K562 (cell line): ENCODE measurements at regions not wholly inside any gene's neighbourhood (a gene's known extent, or its start where the extent isn't known, plus 50 kb on each side); places are given as distances from the start of the nearest gene placed in this dataset.

ENCODE experiments used
- ATAC-seq: fragments of 200-7000 bp; cut with Tn5 transposase; 3 replicates; pipeline ENCODE4 v1.9.1; 2020; ENCODE audit warnings: moderate library complexity
- BruUV-seq: library from RNA; stranded (reverse); fragments of 400-500 nt; replicated peaks from 2 replicates; lab custom pipeline; 2021; lab: Mats Ljungman, UMichigan
- CTCF ChIA-PET: fragments of 300-600 bp; formaldehyde crosslinking; extraction: SDS; loops from one replicate; lab custom pipeline; 2021; ENCODE audit warnings: low intra/inter-chr PET ratio; lab: Yijun Ruan, JAX
- POLR2A ChIA-PET: fragments of 300-600, 350-650 bp; sonication (Branson Sonifier 250); formaldehyde crosslinking; extraction: SDS; loops from one replicate; lab custom pipeline; 2021; ENCODE audit warnings: antibody characterized with exemption, inconsistent platforms; lab: Yijun Ruan, JAX
- DNase-seq, 4 experiments: peaks; one replicate each; pipeline versions ENCODE4 v3.0.0 to v3.0.0-alpha.2; 2011 to 2018; ENCODE audit warnings: low spot score in 3 of 4, mixed read lengths in 3 of 4; ENCODE audit errors: extremely low read depth in 1 of 4
- FAIRE-seq: peaks from 2 replicates; lab custom pipeline; 2011; peaks lifted over from hg19 to GRCh38; lab: Jason Lieb, UNC
- H2AFZ ChIP-seq: 2 replicates; pipeline ENCODE4 v1.6.0; 2011; ENCODE audit warnings: low read depth, low read length, control low read depth, inconsistent platforms
- H3K27ac ChIP-seq: fragments of 200-600 bp; 3 replicates; pipeline ENCODE4 v1.8.0; 2011; ENCODE audit warnings: low read depth, mild to moderate bottlenecking, control low read depth, inconsistent platforms, low read length, moderate library complexity, mixed read lengths; ENCODE audit errors: extremely low read depth
- H3K27me3 ChIP-seq, 2 experiments: fragments of 300-600 bp in 1 of 2; 2 replicates in 1 of 2; 3 replicates in 1 of 2; pipeline versions ENCODE4 v1.6.0 to v1.8.0; 2011; ENCODE audit warnings: inconsistent platforms in 2 of 2, low read length in 2 of 2, mild to moderate bottlenecking in 1 of 2, mixed read lengths in 1 of 2, moderate library complexity in 1 of 2; ENCODE audit not compliant: control insufficient read depth in 2 of 2, insufficient read depth in 2 of 2
- H3K36me3 ChIP-seq: fragments of 300-600 bp; 3 replicates; pipeline ENCODE4 v1.8.0; 2011; ENCODE audit warnings: mild to moderate bottlenecking, low read length, inconsistent platforms; ENCODE audit not compliant: control insufficient read depth, insufficient read depth
- H3K4me1 ChIP-seq, 2 experiments: fragments of 200-600 bp in 1 of 2; replicated peaks in 1 of 2; 2 replicates in 1 of 2; 3 replicates in 1 of 2; pipeline versions ENCODE4 v1.5.1 to v1.8.0; 2011; ENCODE audit warnings: inconsistent platforms in 2 of 2, low read length in 2 of 2, mild to moderate bottlenecking in 1 of 2, mixed read lengths in 1 of 2, moderate library complexity in 1 of 2; ENCODE audit not compliant: control insufficient read depth in 2 of 2, insufficient read depth in 2 of 2
- H3K4me2 ChIP-seq: 2 replicates; pipeline ENCODE4 v1.6.1; 2011; ENCODE audit warnings: low read length, control low read depth, inconsistent platforms, mixed read lengths; ENCODE audit not compliant: insufficient read depth
- H3K4me3 ChIP-seq: fragments of 200-600 bp; sonication (generic), shearing (Covaris generic); 2 replicates; pipeline ENCODE4 v1.5.1; 2016; ENCODE audit warnings: control low read depth, inconsistent platforms
- H3K79me2 ChIP-seq: fragments of 200-600 bp; 3 replicates; pipeline ENCODE4 v1.8.0; 2011; ENCODE audit warnings: low read length, inconsistent platforms; ENCODE audit not compliant: control insufficient read depth, insufficient read depth
- H3K9ac ChIP-seq, 2 experiments: 2 replicates each; pipeline versions ENCODE4 v1.6.0 to v1.6.1; 2011; ENCODE audit warnings: low read depth in 2 of 2, low read length in 2 of 2, control low read depth in 1 of 2, inconsistent platforms in 1 of 2, mild to moderate bottlenecking in 1 of 2, mixed read lengths in 1 of 2; ENCODE audit not compliant: insufficient read depth in 1 of 2
- H3K9me1 ChIP-seq: one replicate; pipeline ENCODE4 v1.6.0; 2011; ENCODE audit warnings: inconsistent platforms, mild to moderate bottlenecking, low read length, moderate library complexity; ENCODE audit not compliant: control insufficient read depth, insufficient read depth
- H3K9me3 ChIP-seq: replicated peaks from 2 replicates; pipeline ENCODE4 v1.5.1; 2011; ENCODE audit warnings: low read depth, low read length, inconsistent platforms; ENCODE audit not compliant: control insufficient read depth, insufficient read depth
- H4K20me1 ChIP-seq: replicated peaks from 2 replicates; pipeline ENCODE4 v1.6.1; 2011; ENCODE audit warnings: low read length, inconsistent platforms, mixed read lengths; ENCODE audit not compliant: control insufficient read depth, insufficient read depth
- BRCA1 ChIP-seq, 2 experiments: fragments of 450-650 bp in 1 of 2; sonication (generic) in 1 of 2; formaldehyde crosslinking in 1 of 2; IDR thresholded peaks; 2 replicates each; pipeline versions ENCODE4 v1.5.0 to v1.6.1; 2017 to 2020; ENCODE audit warnings: mild to moderate bottlenecking in 1 of 2, missing genetic modification reagents in 1 of 2
- CBX2 ChIP-seq: fragments of 200-600 bp; sonication (generic); IDR thresholded peaks from one replicate; pipeline ENCODE4 v1.6.1; 2012; ENCODE audit warnings: mild to moderate bottlenecking, low read length, inconsistent platforms; ENCODE audit not compliant: insufficient read depth, poor library complexity, severe bottlenecking
- FIP1L1 ChIP-seq: fragments of 200-400 bp; formaldehyde crosslinking; IDR thresholded peaks from 2 replicates; pipeline ENCODE4 v1.6.1; 2018; ENCODE audit warnings: mild to moderate bottlenecking, low read depth, low read length; ENCODE audit not compliant: poor library complexity, severe bottlenecking
- MTA1 ChIP-seq: fragments of 450-650 bp; IDR thresholded peaks from 2 replicates; pipeline ENCODE4 v1.6.1; 2017; ENCODE audit warnings: borderline replicate concordance
- NFRKB ChIP-seq: fragments of 450-650 bp; IDR thresholded peaks from 2 replicates; pipeline ENCODE4 v1.6.1; 2016; ENCODE audit warnings: low read depth
- RAD21 ChIP-seq, 2 experiments: fragments of 250-450 bp in 1 of 2; fragments of 450-650 bp in 1 of 2; sonication (Bioruptor Pico) in 1 of 2; formaldehyde crosslinking in 1 of 2; IDR thresholded peaks in 1 of 2; conservative IDR thresholded peaks in 1 of 2; 2 replicates each; pipeline versions ENCODE4 v1.4.0 to v1.8.0; 2020 to 2022; ENCODE audit warnings: mild to moderate bottlenecking in 2 of 2, moderate library complexity in 1 of 2
- RBM15 ChIP-seq: fragments of 200-400 bp; formaldehyde crosslinking; IDR thresholded peaks from 2 replicates; pipeline ENCODE4 v1.6.1; 2018; ENCODE audit warnings: mild to moderate bottlenecking, low read length, moderate library complexity; ENCODE audit not compliant: insufficient read depth
- SMC3 ChIP-seq: conservative IDR thresholded peaks from 2 replicates; pipeline ENCODE4 v1.6.1; 2011; ENCODE audit warnings: low read depth, low read length, improper control_type of control experiment; ENCODE audit not compliant: insufficient read depth
- TAF9B ChIP-seq: fragments of 450-650 bp; IDR thresholded peaks from 2 replicates; pipeline ENCODE4 v1.6.1; 2018; ENCODE audit warnings: mild to moderate bottlenecking; ENCODE audit not compliant: partially characterized antibody
- ZNF408 ChIP-seq: fragments of 250-450 bp; sonication (Bioruptor Pico); IDR thresholded peaks from 2 replicates; pipeline ENCODE4 v1.4.0; 2020; ENCODE audit warnings: low read depth, mild to moderate bottlenecking, moderate library complexity
- WGBS: fragments of 100-300 bp; shearing (Covaris generic); methylation state at CpG from one replicate; pipeline ENCODE4 v1.1.6; 2016; ENCODE audit warnings: low coverage, mixed read lengths; ENCODE audit not compliant: insufficient coverage; ENCODE audit errors: missing lambda C conversion rate; 5-methylcytosine and 5-hydroxymethylcytosine counted together
- in situ Hi-C: fragments of 300-500 bp; cut with MboI; formaldehyde crosslinking; loops from 4 replicates; pipeline ENCODE4 v1.15.0; 2018; ENCODE audit warnings: inconsistent platforms, mixed read lengths
- intact Hi-C: fragments of 100-400 bp; cut with micrococcal nuclease; formaldehyde crosslinking; loops from 2 replicates; pipeline ENCODE4 v1.14.2; 2022
- TF ChIP-seq, protein P1 (sequence below): IDR thresholded peaks from 2 replicates; pipeline ENCODE4 v1.6.1; 2011; ENCODE audit warnings: borderline replicate concordance, low read depth, mild to moderate bottlenecking, moderate library complexity, low read length; ENCODE audit not compliant: insufficient read depth, poor library complexity, severe bottlenecking
- TF ChIP-seq, protein P2 (sequence below), 3 experiments: IDR thresholded peaks in 2 of 3; conservative IDR thresholded peaks in 1 of 3; 2 replicates each; pipeline ENCODE4 v1.5.1; 2011 to 2012; ENCODE audit warnings: low read length in 3 of 3, mild to moderate bottlenecking in 3 of 3, control low read depth in 2 of 3, improper control_type of control experiment in 1 of 3, inconsistent platforms in 1 of 3, low read depth in 1 of 3, mixed read lengths in 1 of 3, moderate library complexity in 1 of 3; ENCODE audit not compliant: insufficient read depth in 2 of 3
- TF ChIP-seq, protein P3 (sequence below): fragments of 450-650 bp; IDR thresholded peaks from 2 replicates; pipeline ENCODE4 v1.6.1; 2016; ENCODE audit warnings: missing biosample characterization, missing genetic modification characterization

DNA sequence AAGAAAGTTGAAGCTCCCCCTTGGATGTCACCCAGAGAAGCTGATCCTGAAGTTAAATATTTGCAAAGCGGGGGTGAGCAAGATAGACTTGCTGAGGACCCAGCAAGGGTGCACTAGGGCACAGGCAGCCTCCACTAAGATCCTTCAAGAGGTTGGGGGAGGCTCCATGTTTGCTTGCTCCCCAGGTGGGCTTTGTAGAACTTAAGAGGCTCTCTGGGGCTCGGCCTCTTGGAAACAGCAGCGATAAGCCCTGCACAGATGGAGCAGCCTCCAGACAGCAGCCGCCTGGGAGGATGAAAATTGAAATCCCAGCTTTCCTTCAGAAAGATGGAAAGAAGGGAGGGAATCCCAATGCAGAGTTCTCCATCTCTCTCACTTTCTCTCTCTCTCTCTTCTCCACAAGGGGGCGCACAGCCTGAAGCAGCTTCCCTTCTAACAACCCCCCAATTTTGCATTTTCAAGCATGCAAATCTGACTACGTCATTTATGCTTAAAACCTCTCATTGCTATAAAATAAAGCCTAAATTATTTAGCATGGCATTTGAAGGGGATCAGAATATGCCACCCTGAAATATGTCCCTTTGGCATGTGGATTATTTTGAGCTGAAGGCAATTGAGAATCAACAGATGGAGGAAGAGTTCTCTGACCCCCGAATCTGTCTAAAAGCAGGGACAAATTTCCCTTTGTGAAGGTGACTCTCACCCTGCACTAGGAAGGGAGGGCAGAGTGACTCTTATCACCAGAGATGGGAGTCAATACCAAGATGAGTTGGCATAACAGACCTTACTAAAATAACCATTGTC lies 185.7 kb upstream of the KLHL29 start:
- Histone ChIP-seq H3K4me2 (no peak overlapping the region), H3K4me1 (no peaks in the 10 kb centered on the region), H3K27me3 (no peaks in the 10 kb centered on the region), H3K79me2 (no peaks in the 10 kb centered on the region), H3K9me1 (no peaks in the 10 kb centered on the region), H3K9ac (no peak overlapping the region), H3K27ac (no peak overlapping the region), H4K20me1 (no peaks in the 10 kb centered on the region), H3K9me3 (no peaks in the 10 kb centered on the region), H2AFZ (no peak overlapping the region), H3K36me3 (no peaks in the 10 kb centered on the region), H3K4me3 (no peak overlapping the region)
- ChIA-PET POLR2A (interaction anchor here (0.6 kb wide), 2 partner anchors 36 to 1504 kb away, joined by 4 read pairs; no protein-coding TSS in a partner anchor), CTCF (interaction anchor here (0.6 to 0.7 kb wide), 2 partner anchors 114 to 1183 kb away, joined by 3 read pairs; no protein-coding TSS in a partner anchor)
- BruUV-seq, result no TSS peak
- ATAC-seq, result peak; percentile 81
- intact Hi-C loops, result loop anchor here (5.0 kb wide), 1 partner anchor 153 kb away; no protein-coding TSS in a partner anchor
- in situ Hi-C loops, result no loop called here
- DNase-seq, result peak; percentile 42 to 56 (median 55)
- peak; percentile 84 for FAIRE-seq
- WGBS, result 4% methylated on average over 7 of the region's 7 CpGs
- TF ChIP-seq BRCA1 (IDR thresholded peaks at IDR 0.05), result no peak
- TF ChIP-seq BRCA1 (CRISPR knock-in tag; IDR thresholded peaks at IDR 0.05), result no peak
- TF ChIP-seq MTA1, result no peak
- TF ChIP-seq, protein P1, sequence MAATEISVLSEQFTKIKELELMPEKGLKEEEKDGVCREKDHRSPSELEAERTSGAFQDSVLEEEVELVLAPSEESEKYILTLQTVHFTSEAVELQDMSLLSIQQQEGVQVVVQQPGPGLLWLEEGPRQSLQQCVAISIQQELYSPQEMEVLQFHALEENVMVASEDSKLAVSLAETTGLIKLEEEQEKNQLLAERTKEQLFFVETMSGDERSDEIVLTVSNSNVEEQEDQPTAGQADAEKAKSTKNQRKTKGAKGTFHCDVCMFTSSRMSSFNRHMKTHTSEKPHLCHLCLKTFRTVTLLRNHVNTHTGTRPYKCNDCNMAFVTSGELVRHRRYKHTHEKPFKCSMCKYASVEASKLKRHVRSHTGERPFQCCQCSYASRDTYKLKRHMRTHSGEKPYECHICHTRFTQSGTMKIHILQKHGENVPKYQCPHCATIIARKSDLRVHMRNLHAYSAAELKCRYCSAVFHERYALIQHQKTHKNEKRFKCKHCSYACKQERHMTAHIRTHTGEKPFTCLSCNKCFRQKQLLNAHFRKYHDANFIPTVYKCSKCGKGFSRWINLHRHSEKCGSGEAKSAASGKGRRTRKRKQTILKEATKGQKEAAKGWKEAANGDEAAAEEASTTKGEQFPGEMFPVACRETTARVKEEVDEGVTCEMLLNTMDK, result peak; percentile 58
- TF ChIP-seq, protein P2, sequence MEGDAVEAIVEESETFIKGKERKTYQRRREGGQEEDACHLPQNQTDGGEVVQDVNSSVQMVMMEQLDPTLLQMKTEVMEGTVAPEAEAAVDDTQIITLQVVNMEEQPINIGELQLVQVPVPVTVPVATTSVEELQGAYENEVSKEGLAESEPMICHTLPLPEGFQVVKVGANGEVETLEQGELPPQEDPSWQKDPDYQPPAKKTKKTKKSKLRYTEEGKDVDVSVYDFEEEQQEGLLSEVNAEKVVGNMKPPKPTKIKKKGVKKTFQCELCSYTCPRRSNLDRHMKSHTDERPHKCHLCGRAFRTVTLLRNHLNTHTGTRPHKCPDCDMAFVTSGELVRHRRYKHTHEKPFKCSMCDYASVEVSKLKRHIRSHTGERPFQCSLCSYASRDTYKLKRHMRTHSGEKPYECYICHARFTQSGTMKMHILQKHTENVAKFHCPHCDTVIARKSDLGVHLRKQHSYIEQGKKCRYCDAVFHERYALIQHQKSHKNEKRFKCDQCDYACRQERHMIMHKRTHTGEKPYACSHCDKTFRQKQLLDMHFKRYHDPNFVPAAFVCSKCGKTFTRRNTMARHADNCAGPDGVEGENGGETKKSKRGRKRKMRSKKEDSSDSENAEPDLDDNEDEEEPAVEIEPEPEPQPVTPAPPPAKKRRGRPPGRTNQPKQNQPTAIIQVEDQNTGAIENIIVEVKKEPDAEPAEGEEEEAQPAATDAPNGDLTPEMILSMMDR (IDR thresholded peaks at IDR 0.05 in 2 of 3, conservative IDR thresholded peaks at IDR 0.05 in 1 of 3; ENCODE audit: insufficient read depth in 2 of 3, low read depth in 1 of 3, low read length in 3 of 3), result peak; percentile 48 to 67 (median 65)
- peak; percentile 38; the same call in 1 of the 2 replicates for TF ChIP-seq SMC3
- TF ChIP-seq, protein P3, sequence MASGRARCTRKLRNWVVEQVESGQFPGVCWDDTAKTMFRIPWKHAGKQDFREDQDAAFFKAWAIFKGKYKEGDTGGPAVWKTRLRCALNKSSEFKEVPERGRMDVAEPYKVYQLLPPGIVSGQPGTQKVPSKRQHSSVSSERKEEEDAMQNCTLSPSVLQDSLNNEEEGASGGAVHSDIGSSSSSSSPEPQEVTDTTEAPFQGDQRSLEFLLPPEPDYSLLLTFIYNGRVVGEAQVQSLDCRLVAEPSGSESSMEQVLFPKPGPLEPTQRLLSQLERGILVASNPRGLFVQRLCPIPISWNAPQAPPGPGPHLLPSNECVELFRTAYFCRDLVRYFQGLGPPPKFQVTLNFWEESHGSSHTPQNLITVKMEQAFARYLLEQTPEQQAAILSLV (tag), result no peak
- peak in 1 of 2 experiments; percentile 55; a peak in 2 of 4 replicates for TF ChIP-seq RAD21 (CRISPR knock-in tag; conservative IDR thresholded peaks at IDR 0.05 in 1 of 2, IDR thresholded peaks at IDR 0.05 in 1 of 2)
- no peak for TF ChIP-seq TAF9B
- TF ChIP-seq ZNF408 (CRISPR knock-in tag), result no peak
- no peak for TF ChIP-seq CBX2
- no peak for TF ChIP-seq RBM15
- no peak for TF ChIP-seq FIP1L1
- TF ChIP-seq NFRKB, result no peak
